Pulmonary artery endothelial cell (primary cell): ENCODE measurements at regions not wholly inside any gene's neighbourhood (a gene's known extent, or its start where the extent isn't known, plus 50 kb on each side); places are given as distances from the start of the nearest gene placed in this dataset.

Experiments
- DNase-seq: peaks from one replicate; pipeline ENCODE4 v3.0.0-alpha.2; 2011; ENCODE audit warnings: low read depth, low spot score

DNA sequence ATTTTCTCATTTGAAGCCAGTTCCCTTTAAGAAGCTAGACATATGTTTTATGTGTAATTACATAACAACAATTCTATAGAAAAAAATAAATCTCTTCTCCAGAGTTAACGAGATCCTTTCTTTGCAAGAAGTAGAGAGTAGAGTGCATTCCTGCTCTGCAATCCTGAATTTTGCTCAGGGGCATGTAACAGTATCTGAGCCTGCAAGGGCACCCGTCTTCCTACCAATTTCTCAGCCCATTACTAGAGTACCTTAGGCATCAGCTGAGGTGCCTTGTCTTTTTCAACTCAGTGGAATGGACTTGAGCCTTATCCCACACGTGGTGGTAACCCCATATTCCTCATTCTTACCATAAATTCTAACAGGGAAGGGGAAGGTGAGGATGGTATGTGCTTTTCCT, 205.9 kb downstream of the IKZF2 start:
- no peak for DNase-seq

DNA sequence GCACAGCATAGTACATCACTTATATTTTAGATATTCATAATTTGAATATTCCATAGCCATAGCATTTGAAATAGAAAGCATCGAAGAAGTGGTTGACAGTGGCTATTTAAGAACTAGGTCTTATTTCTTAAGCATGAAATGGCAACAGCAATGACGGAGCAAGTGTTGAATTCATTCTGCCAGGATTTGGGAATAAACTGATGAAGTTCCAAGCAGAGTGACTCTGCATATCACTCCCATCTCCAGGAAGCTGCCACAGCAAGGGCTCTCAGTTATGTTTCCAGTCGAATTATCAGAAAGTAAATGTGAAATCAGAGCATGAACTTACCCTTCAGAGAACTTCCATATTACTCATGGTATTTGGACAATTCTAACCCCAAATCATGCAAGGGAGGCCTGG, 208.1 kb downstream of the IKZF2 start:
- DNase-seq: no peak

DNA sequence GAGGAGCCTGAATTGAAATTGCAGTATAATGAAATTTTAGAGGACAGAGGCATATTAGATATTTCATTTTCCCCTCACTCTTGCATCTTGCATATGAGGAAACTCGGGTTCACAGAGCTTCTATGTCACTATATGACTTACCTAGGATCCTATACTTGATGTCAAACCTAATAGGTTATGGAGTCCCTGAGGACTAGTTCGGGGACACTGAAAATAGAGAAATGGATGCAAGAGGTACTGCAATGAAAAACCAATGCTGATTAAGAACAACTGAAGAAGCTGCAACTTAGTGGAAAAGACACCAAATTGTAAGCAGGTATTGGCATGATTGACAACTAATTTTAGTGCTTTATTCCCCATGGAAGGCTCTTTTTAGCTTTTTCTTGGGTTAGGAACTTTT, 210.1 kb downstream of the IKZF2 start:
- no peak for DNase-seq

DNA sequence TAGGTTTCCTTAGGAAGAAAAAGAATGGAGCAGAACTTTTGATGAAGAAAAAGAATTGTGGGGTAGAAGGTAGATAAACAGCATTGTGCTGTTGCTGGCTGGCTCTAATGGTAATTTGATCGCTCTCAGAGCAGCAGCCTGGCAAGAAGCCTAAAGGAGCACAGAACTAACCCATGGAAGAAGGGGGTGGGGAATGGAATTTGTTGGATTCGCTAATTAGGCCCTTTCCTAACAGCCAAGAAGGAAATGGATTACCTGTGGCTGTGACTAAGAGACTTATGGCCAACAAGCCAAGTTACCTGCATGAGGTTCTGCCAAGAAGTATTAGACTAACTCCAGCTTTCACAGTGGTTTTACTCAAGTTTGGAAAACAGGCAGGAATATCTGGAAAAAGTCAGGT, 210.6 kb downstream of the IKZF2 start:
- DNase-seq: no peak

DNA sequence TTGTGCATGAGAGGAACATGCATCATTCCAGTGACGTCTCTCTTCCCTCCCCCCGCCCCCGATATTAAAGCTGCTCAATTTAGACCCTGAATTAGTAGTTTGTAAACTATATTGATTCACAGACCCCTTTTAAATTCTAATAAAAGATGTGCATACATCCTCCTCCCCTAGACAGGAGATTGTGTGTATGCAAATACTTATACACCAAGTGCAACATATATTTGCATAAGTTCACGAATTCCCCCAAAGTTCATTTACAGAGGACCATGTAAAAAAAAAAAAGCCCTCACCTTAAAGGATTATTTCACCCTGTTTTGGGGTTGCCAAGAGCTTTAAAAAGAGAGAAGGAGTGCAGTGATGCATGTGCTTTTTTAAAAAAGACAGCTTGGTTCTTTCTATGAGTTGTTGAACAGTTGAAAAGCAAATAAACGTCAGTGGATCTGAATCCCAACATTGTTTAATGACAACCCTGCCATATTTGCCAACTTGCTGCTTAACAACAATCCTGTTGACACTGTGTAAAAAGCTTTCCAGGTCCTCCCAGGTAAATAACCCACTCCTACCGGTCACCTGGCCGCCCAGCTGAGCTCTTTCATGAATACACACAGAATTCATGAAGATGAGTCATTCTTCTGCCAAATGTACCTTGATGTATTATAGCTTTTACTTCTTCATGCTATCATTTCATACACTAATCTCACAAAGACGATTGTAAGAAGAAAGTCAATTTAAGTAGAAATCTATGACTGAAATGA, 211.5 kb downstream of the IKZF2 start:
- no peak for DNase-seq

DNA sequence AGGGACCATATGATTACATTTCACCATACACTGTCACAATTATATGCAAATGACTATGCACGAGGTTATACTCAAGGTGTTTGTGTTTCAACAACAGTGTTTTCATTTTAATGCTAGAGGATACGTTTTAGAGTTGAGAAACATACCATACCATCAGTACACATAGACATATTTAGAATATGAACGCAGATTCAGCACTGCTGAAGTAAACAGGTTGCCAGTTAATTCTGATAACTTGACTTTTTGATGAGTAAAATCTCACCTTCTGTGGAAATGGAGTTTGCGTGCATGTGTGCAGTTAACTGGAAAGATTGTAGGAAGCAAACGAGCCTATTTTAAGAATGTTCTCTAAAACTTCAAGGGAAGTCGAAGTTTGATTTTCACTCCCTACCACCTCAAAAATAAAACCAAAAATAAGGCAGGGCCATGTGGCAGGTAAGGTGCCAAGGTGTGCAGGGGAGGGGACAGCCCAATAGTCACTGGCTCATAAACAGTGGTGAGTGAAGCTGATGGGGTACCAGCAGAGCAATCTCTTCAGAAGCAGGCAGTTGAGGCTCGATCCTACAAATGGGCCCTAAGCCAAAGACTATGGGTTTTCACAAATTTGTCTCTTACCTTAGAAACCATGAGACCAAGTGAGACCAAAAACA, 213.1 kb downstream of the IKZF2 start:
- no peak for DNase-seq

DNA sequence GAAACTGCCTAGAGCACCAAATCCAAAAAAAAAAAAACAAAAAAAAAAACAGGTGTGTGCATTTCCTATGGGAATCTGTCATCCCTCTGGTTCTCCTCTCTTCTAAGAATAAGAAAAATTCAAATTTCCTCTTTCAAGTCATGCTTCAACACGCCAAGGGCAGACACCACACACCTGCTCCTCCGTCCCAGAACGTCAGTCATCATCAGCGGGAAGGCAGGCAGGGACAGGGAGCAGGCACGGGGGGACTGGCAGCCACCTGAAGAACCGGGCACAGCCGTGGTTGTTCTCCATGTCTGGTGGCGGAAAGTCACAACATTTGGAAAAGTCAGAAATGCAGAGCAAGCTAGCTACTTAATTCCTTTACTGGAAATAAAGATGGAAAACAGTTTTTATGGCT, 214.8 kb downstream of the IKZF2 start:
- DNase-seq: no peak

DNA sequence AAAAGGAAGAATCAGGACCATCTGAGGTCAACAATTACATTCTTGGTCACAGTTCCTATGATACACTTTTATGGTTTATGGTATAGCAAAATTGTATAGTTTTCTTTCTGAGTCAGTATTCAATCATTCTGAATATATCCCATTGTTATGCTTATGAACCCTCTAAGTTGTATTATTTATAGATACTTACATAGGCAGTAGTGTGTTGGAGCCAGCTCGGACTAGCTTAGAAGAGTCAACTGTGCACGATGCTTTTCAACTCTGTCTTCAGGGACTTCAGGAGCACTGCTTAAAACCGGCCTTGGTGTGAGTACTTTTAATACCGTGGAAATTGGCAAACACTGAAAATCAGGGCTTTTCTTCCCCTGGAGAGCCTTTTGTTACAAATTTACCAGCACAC, 215.7 kb downstream of the IKZF2 start:
- DNase-seq: no peak

DNA sequence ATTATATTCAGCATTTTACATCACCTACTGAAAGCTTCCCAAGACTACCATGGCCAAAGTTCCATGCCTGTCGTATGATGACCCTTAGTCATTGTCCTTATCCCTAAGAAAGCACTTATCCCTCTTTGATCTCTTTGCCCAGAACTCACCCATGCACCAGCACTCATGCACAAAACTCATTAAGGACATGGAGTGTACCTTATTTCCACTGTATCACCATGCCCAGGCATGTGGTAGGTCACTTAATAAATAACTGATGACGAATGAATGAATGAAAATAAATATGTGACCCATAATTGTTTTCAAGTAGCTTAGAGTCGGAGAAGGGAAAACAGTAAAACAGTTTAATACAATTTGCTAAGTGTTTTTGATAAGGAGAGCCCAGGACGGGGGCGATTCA, 220.1 kb downstream of the IKZF2 start:
- no peak for DNase-seq

DNA sequence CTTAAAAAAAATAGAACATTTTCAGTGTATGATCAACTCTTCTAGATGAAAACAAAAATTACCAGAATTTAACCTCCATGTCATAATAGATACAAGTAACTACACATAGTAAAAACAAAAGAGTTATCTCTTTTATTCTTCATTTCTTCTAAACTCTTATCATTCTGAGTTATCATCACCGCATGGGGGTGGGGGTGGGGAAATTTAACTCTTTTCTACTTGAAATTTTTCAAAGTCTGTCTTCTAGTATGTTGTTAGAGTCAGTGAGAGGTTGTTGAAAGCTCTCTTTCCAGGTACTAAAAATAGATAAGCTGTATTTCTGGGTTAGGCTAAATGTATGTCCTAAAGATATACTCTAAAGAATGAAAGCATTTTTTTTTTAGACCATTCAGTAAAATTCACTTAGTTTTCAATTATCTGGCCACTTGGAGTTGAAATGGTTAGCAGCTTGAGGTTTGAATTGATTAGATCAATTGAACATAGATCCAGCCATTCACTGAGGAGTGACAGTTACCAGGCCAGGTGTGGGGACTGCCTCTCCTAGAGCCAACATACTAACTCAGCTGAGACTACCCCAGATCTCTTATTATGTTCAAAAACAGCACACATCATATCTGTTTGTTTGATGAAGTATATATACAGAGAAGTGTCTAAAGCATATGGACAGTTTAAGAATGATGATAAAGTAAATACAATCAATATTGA, 220.7 kb downstream of the IKZF2 start:
- DNase-seq: no peak

DNA sequence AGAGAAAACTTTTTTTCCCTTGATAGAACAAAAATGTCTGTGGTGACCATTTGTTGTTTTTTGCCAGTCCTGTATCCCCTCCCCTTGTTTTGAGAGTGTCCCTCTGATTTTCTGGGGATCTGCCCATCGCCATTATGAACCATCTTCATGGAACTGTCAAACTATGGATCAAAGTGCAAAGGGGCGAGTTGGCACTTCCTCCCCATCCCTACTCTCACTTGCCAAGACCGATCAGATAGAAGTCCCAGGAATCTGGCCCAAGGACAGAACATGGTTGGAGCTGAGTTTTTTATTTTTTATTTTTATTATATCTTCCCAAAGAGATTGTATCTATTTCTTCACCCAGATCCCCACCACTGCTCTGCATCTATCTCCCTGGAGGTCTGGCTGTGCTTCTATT, 221.4 kb downstream of the IKZF2 start:
- DNase-seq: no peak

DNA sequence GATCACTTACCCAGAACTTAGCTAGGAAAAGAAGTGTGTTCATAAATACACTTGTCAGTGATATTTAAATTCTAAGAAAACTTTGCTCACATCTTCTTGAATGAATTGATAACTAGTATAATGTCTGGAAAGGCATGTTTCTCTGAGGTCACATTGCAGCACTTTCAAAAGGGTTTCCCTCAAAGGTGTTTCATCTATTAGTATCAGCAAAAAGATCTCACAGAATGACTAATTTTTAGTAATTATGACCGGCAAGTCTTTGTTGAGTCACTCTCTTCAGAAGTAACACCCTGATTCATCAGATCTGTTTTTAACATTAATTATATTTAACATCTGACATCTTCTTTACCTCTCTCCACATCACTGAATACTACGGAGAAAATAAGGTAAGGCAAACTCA, 222.3 kb downstream of the IKZF2 start:
- DNase-seq: no peak

DNA sequence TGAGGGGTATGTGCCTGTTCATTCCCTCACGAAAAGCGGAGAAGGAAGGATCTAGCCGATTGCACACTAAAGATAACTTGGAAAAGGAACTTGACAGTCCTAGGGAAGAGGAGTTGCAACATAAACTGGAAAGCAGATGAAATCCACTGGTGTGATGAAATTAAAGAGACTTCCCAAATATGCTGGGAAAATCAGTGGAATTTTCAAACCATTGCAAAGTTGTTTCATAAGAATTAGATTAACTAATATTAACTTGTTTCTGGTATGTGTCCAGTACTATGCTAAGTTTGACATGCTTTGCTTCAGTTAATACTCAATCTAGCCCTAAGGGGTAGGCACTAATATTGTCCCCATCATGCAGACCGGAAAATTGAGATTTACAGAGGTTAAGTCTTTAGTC, 222.7 kb downstream of the IKZF2 start:
- DNase-seq: no peak

DNA sequence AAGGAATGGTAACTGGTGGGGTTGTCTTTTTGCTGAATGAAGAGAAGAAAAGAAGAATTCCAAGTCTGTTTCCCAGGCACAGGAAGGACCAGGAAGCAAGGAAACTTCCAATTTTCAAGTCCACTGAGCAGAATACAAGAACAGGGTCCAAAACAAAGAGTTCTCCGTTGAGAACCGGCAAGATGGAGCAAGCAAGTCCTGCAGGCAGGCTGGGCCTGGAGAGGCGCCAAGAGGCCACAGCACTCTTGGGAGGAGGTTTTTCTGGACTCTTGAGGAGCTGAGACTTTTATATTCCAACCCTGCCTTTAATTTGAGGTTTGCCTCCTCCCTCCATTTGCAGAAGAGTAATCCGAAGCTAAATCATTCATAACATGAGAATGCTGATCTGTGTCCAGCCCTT, 224.5 kb downstream of the IKZF2 start:
- no peak for DNase-seq

DNA sequence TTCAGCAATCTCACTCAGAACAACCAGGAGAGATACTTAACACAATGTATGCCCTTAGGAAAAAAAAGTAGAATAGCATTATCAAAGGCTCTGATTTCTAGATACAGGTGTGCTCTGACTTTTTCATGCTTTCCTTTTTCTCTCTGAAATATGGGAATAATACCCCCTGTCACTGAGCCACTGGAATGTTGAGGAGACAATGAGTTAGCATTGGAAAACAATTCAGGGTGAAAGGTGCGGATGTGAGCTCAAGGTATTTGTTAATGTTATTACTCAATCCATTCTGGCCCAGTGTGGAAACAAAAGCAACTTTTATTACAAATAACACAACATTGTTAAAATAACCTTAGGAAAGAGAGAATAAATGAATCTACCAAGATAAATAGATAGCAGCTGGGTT, 228.0 kb downstream of the IKZF2 start:
- no peak for DNase-seq

DNA sequence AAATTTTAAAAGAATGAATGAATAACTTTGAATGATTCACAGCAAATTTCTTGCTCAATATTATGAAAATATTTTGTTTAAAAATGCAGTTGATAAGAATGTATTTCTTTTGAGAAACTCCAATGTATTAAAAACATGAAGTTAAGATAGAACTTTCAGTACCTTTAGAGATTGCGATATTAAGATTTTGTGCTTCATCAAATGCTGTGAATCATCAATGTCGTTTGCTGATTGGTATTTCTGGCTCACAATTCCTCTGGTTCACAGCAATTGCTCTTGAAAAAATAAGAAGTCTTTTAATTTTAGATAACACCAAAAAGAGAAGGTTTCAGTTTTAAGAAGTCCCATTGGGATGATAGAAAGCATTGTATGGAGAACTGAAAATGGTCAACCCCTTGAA, 228.7 kb downstream of the IKZF2 start:
- no peak for DNase-seq

DNA sequence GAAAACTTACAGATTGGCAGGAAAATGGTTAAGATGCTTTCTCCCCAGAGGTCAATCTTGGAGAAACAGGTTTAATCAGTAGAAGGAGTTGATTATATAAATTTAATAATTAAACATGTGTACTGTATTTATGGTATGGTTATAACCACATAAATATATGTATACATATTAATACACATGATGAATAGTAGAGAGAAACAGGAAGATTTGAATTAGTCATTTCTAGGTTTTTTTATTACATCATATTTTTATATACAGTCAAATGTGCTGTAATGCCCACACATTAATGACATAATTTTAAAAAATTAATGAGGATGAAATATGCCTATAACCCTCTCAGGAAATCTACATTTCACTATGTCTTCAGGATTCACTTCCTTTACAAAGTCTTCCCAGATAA, 229.7 kb downstream of the IKZF2 start:
- DNase-seq: no peak

DNA sequence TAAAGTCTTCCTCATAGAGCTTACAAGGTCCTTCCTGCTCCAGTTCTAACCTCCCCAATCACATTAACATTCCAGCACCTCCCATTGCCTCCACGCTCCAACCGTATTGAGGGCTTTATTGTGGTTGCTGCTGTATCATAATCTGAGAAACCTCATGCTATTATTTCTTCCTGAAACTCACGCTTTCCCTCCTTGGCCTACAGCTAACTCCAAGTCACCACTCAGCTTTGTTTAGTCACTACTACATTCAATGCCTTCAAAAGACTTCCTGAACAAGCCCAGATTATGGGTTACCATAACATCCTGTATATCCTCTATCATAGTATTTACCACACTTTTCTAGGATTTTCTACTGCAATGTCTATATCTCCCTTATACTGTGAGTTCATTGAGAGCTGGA, 230.4 kb downstream of the IKZF2 start:
- DNase-seq: no peak

DNA sequence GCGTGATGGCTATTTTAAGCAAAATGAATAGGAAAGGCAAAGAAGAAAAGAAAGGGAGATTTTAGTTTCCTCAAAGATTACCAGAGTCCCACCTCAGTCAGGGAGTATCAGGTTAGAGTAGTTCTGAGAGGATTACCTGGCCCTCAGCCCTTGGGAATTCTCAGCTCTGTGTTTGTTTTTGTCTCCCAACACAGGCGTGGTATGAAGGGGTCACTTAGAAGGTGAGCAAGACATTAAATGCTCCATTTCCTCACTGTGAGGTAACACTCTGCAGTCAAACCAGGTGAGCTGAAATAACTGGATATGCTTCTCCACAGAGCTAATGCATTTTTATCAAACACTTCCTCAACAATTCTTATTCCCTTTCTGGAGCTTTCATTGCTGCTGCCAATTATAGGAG, 232.2 kb downstream of the IKZF2 start:
- no peak for DNase-seq

DNA sequence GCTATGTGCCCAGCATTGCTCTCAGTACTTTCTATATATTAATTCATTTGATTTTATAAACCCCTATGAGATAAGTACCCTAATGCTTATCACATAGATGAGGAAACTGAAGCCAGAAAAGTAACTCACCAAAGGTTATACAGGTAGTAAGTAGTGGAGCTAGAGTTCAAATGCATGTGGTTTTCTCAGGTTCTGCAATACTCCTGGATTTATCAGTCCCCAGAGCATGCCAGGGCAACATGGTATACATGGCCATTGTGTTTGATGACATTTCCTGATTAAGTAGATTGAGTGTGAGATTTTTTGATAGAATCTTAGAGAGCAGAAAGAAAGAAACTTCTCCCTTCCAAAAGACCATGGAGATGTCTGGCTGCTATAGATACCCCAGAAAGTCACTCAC, 233.1 kb downstream of the IKZF2 start:
- DNase-seq: no peak

DNA sequence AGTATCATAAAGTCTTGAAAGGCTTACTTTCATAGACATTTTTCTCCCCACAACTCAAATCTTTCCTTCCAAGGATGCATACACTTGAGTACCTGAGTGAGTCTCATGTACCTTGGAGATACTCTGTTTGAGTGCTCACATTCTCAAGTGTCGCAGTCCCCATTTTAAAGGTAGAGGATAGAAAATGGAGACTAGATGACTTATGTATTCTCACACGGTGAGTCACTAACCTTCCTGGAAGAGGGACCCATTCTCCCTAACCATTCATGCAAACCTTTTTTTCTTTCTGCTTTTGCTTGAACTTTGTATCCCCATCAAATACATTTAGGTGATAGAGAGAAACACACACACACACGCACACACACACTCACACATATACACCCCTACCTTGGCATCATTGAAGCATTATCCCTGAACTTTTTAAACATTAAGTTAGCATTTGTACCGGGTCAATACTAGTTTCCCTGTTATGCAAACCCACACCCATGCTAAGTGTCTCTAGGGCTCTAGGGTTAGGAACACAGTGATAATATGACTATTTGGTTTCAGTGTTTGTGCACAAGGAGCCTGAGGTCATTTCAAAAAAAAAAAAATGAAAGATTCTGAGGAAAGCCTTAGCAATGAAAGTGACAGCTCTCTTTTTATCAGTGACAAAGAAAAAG, 236.2 kb downstream of the IKZF2 start:
- DNase-seq: no peak

DNA sequence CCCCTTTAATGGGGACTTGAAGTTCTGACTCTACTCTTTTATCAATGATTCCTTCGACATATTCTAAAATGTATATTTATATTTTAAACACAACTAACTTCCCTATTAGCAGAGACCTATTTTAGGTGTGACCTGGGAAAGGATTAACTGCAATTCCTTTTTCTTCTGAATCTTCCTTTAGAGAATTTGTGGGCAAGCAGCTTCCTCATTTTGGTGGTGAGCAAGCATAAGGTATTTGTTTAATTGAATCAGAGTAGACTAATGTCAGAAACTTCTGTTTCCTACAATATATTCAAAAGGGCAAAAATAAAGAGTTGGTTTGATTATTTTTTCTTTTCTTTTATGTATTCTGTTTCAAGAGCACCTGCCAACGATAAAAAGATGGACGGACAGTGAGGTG, 237.0 kb downstream of the IKZF2 start:
- DNase-seq: no peak
